ENCODE measurements at regions not wholly inside any gene's neighbourhood (a gene's known extent, or its start where the extent isn't known, plus 50 kb on each side); places are given as distances from the start of the nearest gene placed in this dataset.
"Not testable (repeated sequence)": the region's sequence is repeated elsewhere in the genome, so short reads cannot be mapped to it uniquely, and the experiment has no call there.

- WGBS (ENCODE audit: low lambda C conversion rate, missing lambda C conversion rate), result 68% methylated on average over 1 of the region's 1 CpG
- no peaks in the 10 kb centered on the region for H3K27me3 ChIP-seq
- TF ChIP-seq EZH2phosphoT487 (IDR thresholded peaks at IDR 0.05; ENCODE audit: low read depth, severe bottlenecking, unreplicated experiment) (no peak), CTCF (IDR thresholded peaks at IDR 0.05; ENCODE audit: poor library complexity) (no peak), EZH2 (IDR thresholded peaks at IDR 0.05; ENCODE audit: borderline replicate concordance) (no peak)
- no peak for DNase-seq (ENCODE audit: low spot score)
- H3K9me3 ChIP-seq (ENCODE audit: low read depth), result no peaks in the 10 kb centered on the region
- no peak overlapping the region for H3K4me2 ChIP-seq
- no peaks in the 10 kb centered on the region for H3K36me3 ChIP-seq (replicated peaks; ENCODE audit: insufficient read depth, low read depth)
- no peak overlapping the region for H3K4me3 ChIP-seq
- no peaks in the 10 kb centered on the region for H4K20me1 ChIP-seq (ENCODE audit: insufficient read depth, poor library complexity, severe bottlenecking)
- no peaks in the 10 kb centered on the region for H3K4me1 ChIP-seq (ENCODE audit: insufficient read depth)
- no peaks in the 10 kb centered on the region for H3K9me2 ChIP-seq (replicated peaks; ENCODE audit: insufficient read depth)
- no peak overlapping the region for H2AFZ ChIP-seq
- H3K27ac ChIP-seq, result no peak overlapping the region
- no peaks in the 10 kb centered on the region for H3K79me2 ChIP-seq
Observed at GRCh38 chr2:207370646-207371045, 159.1 kb upstream of the CREB1 start.

DNA sequence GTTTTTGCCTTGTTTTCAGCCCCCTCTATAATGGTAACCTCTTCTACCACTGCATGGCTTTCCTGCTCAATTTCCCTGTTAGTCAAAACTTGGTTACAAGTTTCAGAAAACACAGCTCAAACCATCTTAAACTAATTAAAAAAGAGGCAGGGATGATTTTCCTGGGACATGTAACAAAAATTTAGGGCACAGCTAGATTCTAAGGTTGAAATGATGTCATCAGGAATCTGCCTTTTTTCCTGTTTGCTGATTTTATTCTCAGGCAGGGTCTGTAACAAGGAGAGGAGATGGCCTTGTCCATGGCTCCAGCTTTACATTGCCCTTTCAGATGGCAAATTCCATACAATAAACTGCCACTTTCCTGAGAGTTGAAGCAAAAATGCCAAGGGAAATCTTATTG, 157.9 kb upstream of the CREB1 start:
- TF ChIP-seq CTCF (IDR thresholded peaks at IDR 0.05; ENCODE audit: poor library complexity) (no peak), EZH2phosphoT487 (IDR thresholded peaks at IDR 0.05; ENCODE audit: low read depth, severe bottlenecking, unreplicated experiment) (no peak), EZH2 (IDR thresholded peaks at IDR 0.05; ENCODE audit: borderline replicate concordance) (no peak)
- H3K9me2 ChIP-seq (replicated peaks; ENCODE audit: insufficient read depth), result no peaks in the 10 kb centered on the region
- H3K4me3 ChIP-seq, result no peak overlapping the region
- H2AFZ ChIP-seq, result no peak overlapping the region
- H3K9me3 ChIP-seq (ENCODE audit: low read depth), result no peaks in the 10 kb centered on the region
- no peaks in the 10 kb centered on the region for H3K79me2 ChIP-seq
- H3K4me2 ChIP-seq, result no peak overlapping the region
- H3K36me3 ChIP-seq (replicated peaks; ENCODE audit: insufficient read depth, low read depth), result no peaks in the 10 kb centered on the region
- H3K27ac ChIP-seq, result no peak overlapping the region
- no peaks in the 10 kb centered on the region for H3K27me3 ChIP-seq
- DNase-seq (ENCODE audit: low spot score), result no peak
- no peaks in the 10 kb centered on the region for H4K20me1 ChIP-seq (ENCODE audit: insufficient read depth, poor library complexity, severe bottlenecking)
- H3K4me1 ChIP-seq (ENCODE audit: insufficient read depth), result no peaks in the 10 kb centered on the region

DNA sequence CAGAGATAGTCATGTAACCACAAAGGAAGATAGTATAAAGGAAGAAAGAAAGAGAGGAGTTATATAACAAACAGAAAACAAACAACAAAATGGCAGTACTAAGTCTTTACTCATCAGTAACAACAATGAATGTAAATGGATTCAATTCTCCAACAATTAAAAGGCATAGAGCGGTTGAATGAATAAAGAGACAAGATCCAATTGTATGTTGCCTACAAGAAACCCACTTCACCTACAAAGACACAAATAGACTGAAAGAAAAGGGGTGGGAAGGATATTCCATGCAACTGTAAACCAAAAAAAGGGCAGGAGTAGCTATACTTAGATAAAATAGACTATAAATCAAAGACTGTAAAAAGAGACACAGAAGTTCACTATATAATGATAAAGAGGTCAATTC, 157.3 kb upstream of the CREB1 start:
- no peak overlapping the region for H2AFZ ChIP-seq
- H3K27me3 ChIP-seq, result no peaks in the 10 kb centered on the region
- no peaks in the 10 kb centered on the region for H3K9me2 ChIP-seq (replicated peaks; ENCODE audit: insufficient read depth)
- no peaks in the 10 kb centered on the region for H4K20me1 ChIP-seq (ENCODE audit: insufficient read depth, poor library complexity, severe bottlenecking)
- no peaks in the 10 kb centered on the region for H3K36me3 ChIP-seq (replicated peaks; ENCODE audit: insufficient read depth, low read depth)
- whole genome bisulfite sequencing (ENCODE audit: low lambda C conversion rate, missing lambda C conversion rate), result 92% methylated on average over 1 of the region's 1 CpG
- H3K9me3 ChIP-seq (ENCODE audit: low read depth), result no peaks in the 10 kb centered on the region
- no peaks in the 10 kb centered on the region for H3K79me2 ChIP-seq
- H3K27ac ChIP-seq, result no peak overlapping the region
- H3K4me3 ChIP-seq, result no peak overlapping the region
- no peak overlapping the region for H3K4me2 ChIP-seq
- DNase-seq (ENCODE audit: low spot score), result no peak
- no peaks in the 10 kb centered on the region for H3K4me1 ChIP-seq (ENCODE audit: insufficient read depth)
- TF ChIP-seq EZH2phosphoT487 (IDR thresholded peaks at IDR 0.05; ENCODE audit: low read depth, severe bottlenecking, unreplicated experiment) (no peak), EZH2 (IDR thresholded peaks at IDR 0.05; ENCODE audit: borderline replicate concordance) (no peak)

GRCh38 chr2:207375207-207375875, 154.4 kb upstream of the CREB1 start:
- 64% methylated on average over 1 of the region's 1 CpG for WGBS (ENCODE audit: low lambda C conversion rate, missing lambda C conversion rate)
- DNase-seq (ENCODE audit: low spot score), result no peak
- TF ChIP-seq EZH2phosphoT487 (IDR thresholded peaks at IDR 0.05; ENCODE audit: low read depth, severe bottlenecking, unreplicated experiment), result no peak
- no peak for TF ChIP-seq CTCF (IDR thresholded peaks at IDR 0.05; ENCODE audit: poor library complexity)
- TF ChIP-seq EZH2 (IDR thresholded peaks at IDR 0.05; ENCODE audit: borderline replicate concordance), result no peak

DNA sequence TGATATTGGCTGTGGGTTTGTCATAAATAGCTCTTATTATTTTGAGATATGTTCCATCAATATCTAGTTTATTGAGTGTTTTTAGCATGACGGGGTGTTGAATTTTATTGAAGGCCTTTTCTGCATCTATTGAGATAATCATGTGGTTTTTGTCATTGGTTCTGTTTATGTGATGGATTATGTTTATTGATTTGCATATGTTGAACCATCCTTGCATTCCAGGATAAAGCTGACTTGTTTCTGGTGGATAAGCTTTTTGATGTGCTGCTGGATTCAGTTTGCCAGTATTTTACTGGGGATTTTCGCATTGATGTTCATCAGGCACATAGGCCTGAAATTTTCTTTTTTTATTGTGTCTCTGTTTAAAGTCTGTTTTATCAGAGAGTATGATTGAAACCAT, 151.1 kb upstream of the CREB1 start:
- H2AFZ ChIP-seq; H4K20me1 ChIP-seq (ENCODE audit: insufficient read depth, poor library complexity, severe bottlenecking); H3K4me1 ChIP-seq (ENCODE audit: insufficient read depth); H3K79me2 ChIP-seq; DNase-seq (ENCODE audit: low spot score); H3K9me3 ChIP-seq (ENCODE audit: low read depth); H3K27me3 ChIP-seq; H3K4me3 ChIP-seq; H3K4me2 ChIP-seq; H3K27ac ChIP-seq; H3K9me2 ChIP-seq (replicated peaks; ENCODE audit: insufficient read depth); H3K36me3 ChIP-seq (replicated peaks; ENCODE audit: insufficient read depth, low read depth): not testable (repeated sequence)
- WGBS (ENCODE audit: low lambda C conversion rate, missing lambda C conversion rate), result 90% methylated on average over 2 of the region's 2 CpGs

More at GRCh38 chr2:207375207-207375875, 154.4 kb upstream of the CREB1 start:
- Histone ChIP-seq H3K9me2 (replicated peaks; ENCODE audit: insufficient read depth) (no peaks in the 10 kb centered on the region), H3K79me2 (no peaks in the 10 kb centered on the region), H3K4me3 (no peak overlapping the region), H4K20me1 (ENCODE audit: insufficient read depth, poor library complexity, severe bottlenecking) (no peaks in the 10 kb centered on the region), H3K4me1 (ENCODE audit: insufficient read depth) (no peaks in the 10 kb centered on the region), H2AFZ (no peak overlapping the region), H3K4me2 (no peak overlapping the region), H3K27ac (no peak overlapping the region), H3K27me3 (no peaks in the 10 kb centered on the region), H3K36me3 (replicated peaks; ENCODE audit: insufficient read depth, low read depth) (no peaks in the 10 kb centered on the region), H3K9me3 (ENCODE audit: low read depth) (no peaks in the 10 kb centered on the region)
